RWPE2 (cell line): ENCODE measurements at regions not wholly inside any gene's neighbourhood (a gene's known extent, or its start where the extent isn't known, plus 50 kb on each side); places are given as distances from the start of the nearest gene placed in this dataset.

Experiments used
- ATAC-seq: fragments of 200-7000 bp; cut with Tn5 transposase; 3 replicates; pipeline ENCODE4 v1.9.1; 2021; ENCODE audit warnings: low read depth
- DNase-seq: peaks from one replicate; pipeline ENCODE4 v3.0.0-alpha.2; 2020; ENCODE audit warnings: low spot score
- H3K27ac ChIP-seq: fragments of 450-650 bp; 2 replicates; pipeline ENCODE4 v1.5.1; 2017; ENCODE audit warnings: mild to moderate bottlenecking; ENCODE audit not compliant: poor library complexity, severe bottlenecking
- H3K27me3 ChIP-seq: fragments of 250-450 bp; sonication (Bioruptor Pico); 2 replicates; pipeline ENCODE4 v1.5.1; 2021; ENCODE audit warnings: mild to moderate bottlenecking, moderate library complexity; ENCODE audit not compliant: insufficient read depth, poor library complexity, severe bottlenecking
- H3K36me3 ChIP-seq: fragments of 250-450 bp; sonication (Bioruptor Pico); 2 replicates; pipeline ENCODE4 v1.5.1; 2020; ENCODE audit warnings: low read depth, mild to moderate bottlenecking, moderate library complexity
- H3K4me1 ChIP-seq: fragments of 250-450 bp; sonication (Bioruptor Pico); 2 replicates; pipeline ENCODE4 v1.5.1; 2021; ENCODE audit warnings: mild to moderate bottlenecking, moderate library complexity; ENCODE audit not compliant: insufficient read depth, poor library complexity, severe bottlenecking
- H3K4me3 ChIP-seq: fragments of 250-450 bp; sonication (Bioruptor Pico); 2 replicates; pipeline ENCODE4 v1.5.1; 2021; ENCODE audit warnings: mild to moderate bottlenecking, moderate library complexity; ENCODE audit not compliant: severe bottlenecking
- H3K9me3 ChIP-seq: fragments of 250-450 bp; sonication (Bioruptor Pico); 2 replicates; pipeline ENCODE4 v1.5.1; 2021; ENCODE audit warnings: mild to moderate bottlenecking, moderate library complexity; ENCODE audit not compliant: severe bottlenecking
- TF ChIP-seq, protein P1 (sequence below): fragments of 450-650 bp; IDR thresholded peaks from one replicate; pipeline ENCODE4 v1.5.1; 2017; ENCODE audit warnings: mild to moderate bottlenecking, moderate library complexity; ENCODE audit not compliant: poor library complexity, severe bottlenecking

- Histone ChIP-seq H3K9me3 (no peaks in the 10 kb centered on the region), H3K36me3 (no peaks in the 10 kb centered on the region), H3K27me3 (no peaks in the 10 kb centered on the region), H3K4me1 (peaks cover 28% of the 10 kb centered on the region), H3K4me3 (no peak overlapping the region), H3K27ac (peak overlapping the region; percentile 70)
- no peak for DNase-seq
- TF ChIP-seq, protein P1, sequence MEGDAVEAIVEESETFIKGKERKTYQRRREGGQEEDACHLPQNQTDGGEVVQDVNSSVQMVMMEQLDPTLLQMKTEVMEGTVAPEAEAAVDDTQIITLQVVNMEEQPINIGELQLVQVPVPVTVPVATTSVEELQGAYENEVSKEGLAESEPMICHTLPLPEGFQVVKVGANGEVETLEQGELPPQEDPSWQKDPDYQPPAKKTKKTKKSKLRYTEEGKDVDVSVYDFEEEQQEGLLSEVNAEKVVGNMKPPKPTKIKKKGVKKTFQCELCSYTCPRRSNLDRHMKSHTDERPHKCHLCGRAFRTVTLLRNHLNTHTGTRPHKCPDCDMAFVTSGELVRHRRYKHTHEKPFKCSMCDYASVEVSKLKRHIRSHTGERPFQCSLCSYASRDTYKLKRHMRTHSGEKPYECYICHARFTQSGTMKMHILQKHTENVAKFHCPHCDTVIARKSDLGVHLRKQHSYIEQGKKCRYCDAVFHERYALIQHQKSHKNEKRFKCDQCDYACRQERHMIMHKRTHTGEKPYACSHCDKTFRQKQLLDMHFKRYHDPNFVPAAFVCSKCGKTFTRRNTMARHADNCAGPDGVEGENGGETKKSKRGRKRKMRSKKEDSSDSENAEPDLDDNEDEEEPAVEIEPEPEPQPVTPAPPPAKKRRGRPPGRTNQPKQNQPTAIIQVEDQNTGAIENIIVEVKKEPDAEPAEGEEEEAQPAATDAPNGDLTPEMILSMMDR: no peak
- peak; percentile 95 for ATAC-seq
These were observed 273.7 kb upstream of the KIRREL3 start for GRCh38 chr11:127274328-127274676.

DNA sequence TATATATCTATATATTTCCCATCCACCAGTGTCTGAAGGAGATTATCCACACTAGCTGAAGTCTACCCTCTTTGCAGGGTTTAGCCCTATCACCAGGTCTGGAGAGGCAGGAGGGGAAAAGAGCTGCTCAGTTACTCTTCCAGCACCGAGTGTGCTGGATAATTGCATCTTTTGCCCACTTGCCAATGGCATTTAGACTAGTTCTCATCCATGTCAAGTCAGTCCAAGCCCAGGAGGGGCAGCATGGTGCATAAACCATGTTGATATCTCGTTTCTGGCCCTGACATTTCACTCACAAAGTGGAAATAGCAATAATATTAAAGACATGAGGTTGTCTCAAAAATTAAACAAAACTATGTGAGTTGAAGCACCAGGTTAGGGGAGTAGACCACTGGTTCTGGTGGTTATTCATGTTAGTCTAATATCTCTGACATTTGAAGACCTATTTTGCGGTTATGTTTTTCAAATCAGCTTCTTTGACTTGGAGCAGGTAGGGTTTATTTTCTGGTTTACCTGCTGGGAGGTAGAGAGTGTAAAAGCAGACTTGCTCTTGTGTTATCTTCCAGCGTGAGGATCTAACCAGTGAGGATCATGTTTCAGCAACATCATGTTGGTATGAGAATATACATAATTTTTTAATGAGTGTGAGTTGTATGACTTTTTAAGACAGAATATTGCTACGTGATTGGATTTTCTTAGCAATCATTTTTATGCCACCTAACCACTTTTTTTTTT lies 273.2 kb upstream of the KIRREL3 start:
- TF ChIP-seq, protein P1: no peak

DNA sequence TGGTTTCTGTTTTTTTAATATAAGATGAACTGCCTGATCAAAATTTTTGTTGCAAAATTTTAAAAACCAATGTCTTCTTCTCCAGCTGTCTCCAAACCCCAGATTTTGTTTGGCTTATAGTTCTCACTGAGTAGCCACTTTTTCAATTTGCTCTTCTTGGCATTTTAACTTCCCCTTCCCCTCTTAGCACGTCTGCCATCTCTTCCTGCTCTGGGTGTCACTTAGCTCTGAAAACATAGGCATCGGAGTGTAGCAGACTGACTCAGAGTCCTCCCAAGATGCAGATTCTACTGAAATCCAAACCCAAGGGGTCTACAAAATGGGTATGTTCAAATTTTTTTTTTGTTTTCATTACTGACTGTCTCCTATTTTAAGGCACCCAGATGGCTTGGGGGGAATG lies 270.3 kb upstream of the KIRREL3 start:
- H3K36me3 ChIP-seq: no peaks in the 10 kb centered on the region
- no peaks in the 10 kb centered on the region for H3K9me3 ChIP-seq
- H3K4me1 ChIP-seq: peaks cover 20% of the 10 kb centered on the region
- no peak overlapping the region for H3K4me3 ChIP-seq
- H3K27me3 ChIP-seq: no peaks in the 10 kb centered on the region
- TF ChIP-seq, protein P1: no peak
- H3K27ac ChIP-seq: no peak overlapping the region
- no peak for DNase-seq
- ATAC-seq: no peak

More for the DNA sequence above, 273.2 kb upstream of the KIRREL3 start:
- no peak overlapping the region for H3K4me3 ChIP-seq
- H3K9me3 ChIP-seq: no peaks in the 10 kb centered on the region
- ATAC-seq: peak; percentile 72
- H3K36me3 ChIP-seq: no peaks in the 10 kb centered on the region
- H3K27ac ChIP-seq: peak overlapping the region; percentile 70
- H3K4me1 ChIP-seq: peaks cover 28% of the 10 kb centered on the region
- H3K27me3 ChIP-seq: no peaks in the 10 kb centered on the region
- DNase-seq: no peak

GRCh38 chr11:127269911-127270310 lies 269.3 kb upstream of the KIRREL3 start:
- Histone ChIP-seq H3K27me3 (no peaks in the 10 kb centered on the region), H3K4me3 (no peak overlapping the region), H3K9me3 (no peaks in the 10 kb centered on the region), H3K4me1 (peaks cover 14% of the 10 kb centered on the region), H3K36me3 (no peaks in the 10 kb centered on the region), H3K27ac (no peak overlapping the region)
- ATAC-seq (no peak), DNase-seq (no peak)
- TF ChIP-seq, protein P1: no peak

GRCh38 chr11:127268932-127269331 lies 268.4 kb upstream of the KIRREL3 start:
- no peak for ATAC-seq
- no peaks in the 10 kb centered on the region for H3K36me3 ChIP-seq
- no peak overlapping the region for H3K4me3 ChIP-seq
- DNase-seq: no peak
- H3K27me3 ChIP-seq: no peaks in the 10 kb centered on the region
- TF ChIP-seq, protein P1: no peak
- H3K27ac ChIP-seq: no peak overlapping the region
- peaks cover 7% of the 10 kb centered on the region for H3K4me1 ChIP-seq
- H3K9me3 ChIP-seq: no peaks in the 10 kb centered on the region
